MCF 10A (cell line): ENCODE measurements at regions not wholly inside any gene's neighbourhood (a gene's known extent, or its start where the extent isn't known, plus 50 kb on each side); places are given as distances from the start of the nearest gene placed in this dataset.

ENCODE experiments used
- BruUV-seq: library from RNA; stranded (reverse); fragments of 400-500 nt; replicated peaks from 2 replicates; lab custom pipeline; 2021; lab: Mats Ljungman, UMichigan
- CTCF ChIA-PET: fragments of 300-600 bp; sonication (Branson Sonifier 250); formaldehyde crosslinking; extraction: SDS; loops from one replicate; lab custom pipeline; 2021; ENCODE audit warnings: antibody characterized with exemption, inconsistent platforms; lab: Yijun Ruan, JAX
- POLR2A ChIA-PET: fragments of 300-600, 350-650 bp; sonication (Branson Sonifier 250); formaldehyde crosslinking; extraction: SDS; loops from one replicate; lab custom pipeline; 2020; ENCODE audit warnings: antibody characterized with exemption, inconsistent platforms; lab: Yijun Ruan, JAX
- DNase-seq: peaks from one replicate; pipeline ENCODE4 v3.0.0-alpha.2; 2018; ENCODE audit not compliant: unreplicated experiment
- H3K27ac Mint-ChIP-seq: one replicate; pipeline ENCODE4 v1.8.0; 2022; ENCODE audit warnings: mild to moderate bottlenecking, low read depth, mixed read lengths; ENCODE audit not compliant: unreplicated experiment
- H3K27me3 Mint-ChIP-seq: one replicate; pipeline ENCODE4 v1.8.0; 2022; ENCODE audit warnings: mixed read lengths; ENCODE audit not compliant: insufficient read depth, unreplicated experiment
- H3K36me3 Mint-ChIP-seq: one replicate; pipeline ENCODE4 v1.8.0; 2022; ENCODE audit warnings: mild to moderate bottlenecking, moderate library complexity, mixed read lengths; ENCODE audit not compliant: insufficient read depth, unreplicated experiment
- H3K4me1 Mint-ChIP-seq: one replicate; pipeline ENCODE4 v1.8.0; 2022; ENCODE audit warnings: mixed read lengths; ENCODE audit not compliant: insufficient read depth, unreplicated experiment
- H3K4me3 Mint-ChIP-seq: one replicate; pipeline ENCODE4 v1.8.0; 2022; ENCODE audit warnings: mild to moderate bottlenecking, moderate library complexity, mixed read lengths; ENCODE audit not compliant: unreplicated experiment
- H3K9me3 Mint-ChIP-seq: one replicate; pipeline ENCODE4 v1.8.0; 2022; ENCODE audit warnings: mixed read lengths; ENCODE audit not compliant: unreplicated experiment
- intact Hi-C: fragments of 100-400 bp; cut with micrococcal nuclease; formaldehyde crosslinking; loops from 2 replicates; pipeline ENCODE4 v1.14.1; 2022
- TF ChIP-seq, protein P1 (sequence below): fragments of 200-600 bp; IDR thresholded peaks from one replicate; pipeline ENCODE4 v1.8.0; 2022; ENCODE audit warnings: antibody characterized with exemption, mild to moderate bottlenecking; ENCODE audit not compliant: unreplicated experiment

DNA sequence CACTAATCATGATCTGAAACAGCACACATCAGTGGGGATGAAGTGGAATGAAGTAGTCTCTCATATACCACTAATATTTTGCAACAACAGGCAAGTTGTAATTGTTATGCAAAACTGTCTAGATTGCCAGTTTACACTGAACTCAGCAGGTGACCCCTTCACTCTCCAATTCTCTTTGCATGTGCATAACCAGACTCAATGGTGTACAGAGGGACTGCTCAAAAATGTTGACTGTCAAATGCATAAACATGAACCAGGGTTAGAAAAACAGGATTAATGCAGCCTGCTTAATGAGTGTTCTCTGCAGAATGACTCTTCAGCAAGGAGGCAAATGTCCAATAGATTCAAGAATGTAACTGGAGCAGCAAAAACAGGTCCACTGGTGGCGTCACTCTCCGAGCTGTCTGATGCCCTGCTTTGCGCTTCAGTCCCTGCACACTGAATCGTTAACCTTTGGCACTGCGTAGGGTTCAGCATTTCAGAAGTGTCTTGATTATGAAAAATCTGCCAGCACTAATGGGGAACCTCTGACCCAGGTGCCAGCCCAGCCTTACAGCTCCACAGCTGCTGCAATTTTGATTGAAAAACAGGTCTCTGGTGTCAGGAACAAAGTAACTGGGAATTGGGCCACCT is 209.3 kb downstream of the TDRD15 start:
- intact Hi-C loops, result no loop called here
- no TSS peak for BruUV-seq
- DNase-seq, result no peak
- H3K4me1 Mint-ChIP-seq, result peaks cover 8% of the 10 kb centered on the region
- no peak overlapping the region for H3K4me3 Mint-ChIP-seq
- no peaks in the 10 kb centered on the region for H3K36me3 Mint-ChIP-seq
- peak overlapping the region; percentile 77 for H3K27ac Mint-ChIP-seq
- peaks cover 15% of the 10 kb centered on the region for H3K27me3 Mint-ChIP-seq
- no peaks in the 10 kb centered on the region for H3K9me3 Mint-ChIP-seq
- ChIA-PET POLR2A (no interaction called here), CTCF (interaction anchor here (0.7 kb wide), 1 partner anchor 160 kb away, joined by 3 read pairs; no protein-coding TSS in a partner anchor)
- TF ChIP-seq, protein P1, sequence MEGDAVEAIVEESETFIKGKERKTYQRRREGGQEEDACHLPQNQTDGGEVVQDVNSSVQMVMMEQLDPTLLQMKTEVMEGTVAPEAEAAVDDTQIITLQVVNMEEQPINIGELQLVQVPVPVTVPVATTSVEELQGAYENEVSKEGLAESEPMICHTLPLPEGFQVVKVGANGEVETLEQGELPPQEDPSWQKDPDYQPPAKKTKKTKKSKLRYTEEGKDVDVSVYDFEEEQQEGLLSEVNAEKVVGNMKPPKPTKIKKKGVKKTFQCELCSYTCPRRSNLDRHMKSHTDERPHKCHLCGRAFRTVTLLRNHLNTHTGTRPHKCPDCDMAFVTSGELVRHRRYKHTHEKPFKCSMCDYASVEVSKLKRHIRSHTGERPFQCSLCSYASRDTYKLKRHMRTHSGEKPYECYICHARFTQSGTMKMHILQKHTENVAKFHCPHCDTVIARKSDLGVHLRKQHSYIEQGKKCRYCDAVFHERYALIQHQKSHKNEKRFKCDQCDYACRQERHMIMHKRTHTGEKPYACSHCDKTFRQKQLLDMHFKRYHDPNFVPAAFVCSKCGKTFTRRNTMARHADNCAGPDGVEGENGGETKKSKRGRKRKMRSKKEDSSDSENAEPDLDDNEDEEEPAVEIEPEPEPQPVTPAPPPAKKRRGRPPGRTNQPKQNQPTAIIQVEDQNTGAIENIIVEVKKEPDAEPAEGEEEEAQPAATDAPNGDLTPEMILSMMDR, result no peak

DNA sequence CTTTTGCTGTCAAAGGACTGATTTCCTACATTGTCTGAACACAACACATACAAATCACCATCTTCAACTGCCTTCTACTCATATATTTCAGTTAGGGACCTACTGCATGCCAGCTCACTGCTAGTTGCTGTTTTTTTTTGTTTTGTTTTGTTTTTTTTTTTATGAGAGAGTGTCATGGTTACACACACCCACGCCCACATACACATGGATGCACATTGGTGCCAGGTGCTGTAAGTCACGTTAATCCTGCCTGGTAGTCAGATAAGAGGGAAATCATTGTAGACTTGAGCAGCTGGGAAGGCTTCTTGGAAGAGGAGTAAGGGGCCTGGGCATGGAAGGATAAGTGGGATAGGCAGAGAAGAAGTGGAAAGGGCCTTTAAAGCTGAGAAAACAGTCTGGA is 209.9 kb downstream of the TDRD15 start:
- H3K27ac Mint-ChIP-seq, result peak overlapping the region; percentile 77
- no peaks in the 10 kb centered on the region for H3K9me3 Mint-ChIP-seq
- CTCF ChIA-PET, result interaction anchor here (0.6 to 0.7 kb wide), 2 partner anchors 161 to 365 kb away, joined by 3 read pairs; no protein-coding TSS in a partner anchor
- DNase-seq, result no peak
- H3K4me1 Mint-ChIP-seq, result peaks cover 8% of the 10 kb centered on the region
- intact Hi-C loops, result no loop called here
- H3K27me3 Mint-ChIP-seq, result peaks cover 21% of the 10 kb centered on the region
- POLR2A ChIA-PET, result interaction anchor here (0.6 kb wide), 1 partner anchor 421 kb away, joined by 3 read pairs; no protein-coding TSS in a partner anchor
- no TSS peak for BruUV-seq
- TF ChIP-seq, protein P1, result no peak
- no peaks in the 10 kb centered on the region for H3K36me3 Mint-ChIP-seq
- H3K4me3 Mint-ChIP-seq, result no peak overlapping the region

DNA sequence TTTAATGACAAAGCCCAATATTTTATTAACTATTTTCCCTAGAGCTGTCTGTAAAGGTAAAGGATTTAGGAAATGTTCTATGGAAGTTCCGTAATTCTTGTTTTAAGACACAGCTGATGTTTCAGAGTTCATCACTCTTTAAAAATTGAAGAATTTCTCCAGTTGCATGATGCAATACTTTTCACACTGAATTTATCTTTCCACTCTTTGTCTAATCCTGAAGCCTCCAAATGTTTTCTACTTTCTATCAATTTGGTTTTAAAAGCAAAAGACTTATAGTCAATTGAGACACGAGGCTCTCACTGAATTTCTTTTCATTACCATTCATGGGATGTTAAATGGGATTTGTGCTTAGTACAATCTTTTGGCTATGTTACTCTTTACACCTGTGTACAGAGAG is 223.2 kb downstream of the TDRD15 start:
- no TSS peak for BruUV-seq
- intact Hi-C loops, result no loop called here
- POLR2A ChIA-PET, result no interaction called here
- Mint-ChIP-seq H3K4me3 (no peak overlapping the region), H3K27me3 (no peaks in the 10 kb centered on the region), H3K27ac (no peak overlapping the region), H3K36me3 (no peaks in the 10 kb centered on the region), H3K4me1 (no peaks in the 10 kb centered on the region), H3K9me3 (peaks cover 8% of the 10 kb centered on the region)
- CTCF ChIA-PET, result no interaction called here
- no peak for DNase-seq
- TF ChIP-seq, protein P1, result no peak

DNA sequence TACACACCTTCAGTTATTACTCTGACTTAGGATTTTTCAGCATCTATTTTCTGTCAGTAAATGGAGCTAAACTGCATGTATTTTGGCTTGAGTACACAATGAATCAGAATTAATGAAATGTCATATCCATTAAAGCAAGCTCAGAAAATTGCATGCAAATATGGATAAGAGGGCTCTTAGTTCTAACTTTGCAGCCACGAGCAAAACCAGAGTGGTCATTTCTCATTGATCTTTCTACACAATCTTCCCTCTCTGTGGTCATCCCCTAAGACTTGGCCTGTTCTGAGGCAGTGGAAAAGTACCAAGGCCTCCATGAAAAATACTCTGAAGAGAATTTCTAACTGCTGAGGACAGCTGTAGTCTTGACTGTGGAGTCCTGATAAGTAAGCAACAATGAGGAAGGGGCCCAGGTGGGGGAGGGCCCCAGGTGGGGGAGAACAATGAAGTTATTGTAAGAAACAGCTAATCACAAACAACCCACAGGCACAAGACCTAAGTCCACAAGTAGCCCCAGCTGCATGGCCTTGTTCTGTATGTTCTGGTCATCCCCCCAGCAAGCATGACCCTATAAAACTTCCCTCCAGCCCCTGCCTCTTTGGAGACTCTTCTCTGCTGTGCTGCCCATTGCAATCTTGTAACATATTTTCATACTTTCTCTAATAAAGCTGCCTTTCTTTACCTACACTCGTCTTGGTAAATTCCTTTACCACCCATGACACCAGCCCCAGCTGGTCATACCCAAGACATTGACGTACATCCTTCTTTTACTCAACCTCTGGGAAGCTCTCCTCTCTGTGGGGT is 230.3 kb downstream of the TDRD15 start:
- TF ChIP-seq, protein P1, result no peak
- POLR2A ChIA-PET, result interaction anchor here (0.5 kb wide), 1 partner anchor 125 kb away, joined by 4 read pairs; no protein-coding TSS in a partner anchor
- Mint-ChIP-seq H3K4me1 (peaks cover 7% of the 10 kb centered on the region), H3K27me3 (peaks cover 10% of the 10 kb centered on the region), H3K27ac (no peak overlapping the region), H3K9me3 (peaks cover 6% of the 10 kb centered on the region), H3K4me3 (no peak overlapping the region), H3K36me3 (no peaks in the 10 kb centered on the region)
- no TSS peak for BruUV-seq
- DNase-seq, result no peak
- CTCF ChIA-PET, result interaction anchor here (0.6 to 0.7 kb wide), 2 partner anchors 9 to 10 kb away, joined by 3 to 4 read pairs; no protein-coding TSS in a partner anchor
- intact Hi-C loops, result no loop called here
